ENCODE measurements at regions not wholly inside any gene's neighbourhood (a gene's known extent, or its start where the extent isn't known, plus 50 kb on each side); places are given as distances from the start of the nearest gene placed in this dataset.
"Not testable (repeated sequence)": the region's sequence is repeated elsewhere in the genome, so short reads cannot be mapped to it uniquely, and the experiment has no call there.

- no peak overlapping the region for H3K4me3 ChIP-seq
- DNase-seq (no peak), ATAC-seq (no peak)
- TF ChIP-seq, protein P1, sequence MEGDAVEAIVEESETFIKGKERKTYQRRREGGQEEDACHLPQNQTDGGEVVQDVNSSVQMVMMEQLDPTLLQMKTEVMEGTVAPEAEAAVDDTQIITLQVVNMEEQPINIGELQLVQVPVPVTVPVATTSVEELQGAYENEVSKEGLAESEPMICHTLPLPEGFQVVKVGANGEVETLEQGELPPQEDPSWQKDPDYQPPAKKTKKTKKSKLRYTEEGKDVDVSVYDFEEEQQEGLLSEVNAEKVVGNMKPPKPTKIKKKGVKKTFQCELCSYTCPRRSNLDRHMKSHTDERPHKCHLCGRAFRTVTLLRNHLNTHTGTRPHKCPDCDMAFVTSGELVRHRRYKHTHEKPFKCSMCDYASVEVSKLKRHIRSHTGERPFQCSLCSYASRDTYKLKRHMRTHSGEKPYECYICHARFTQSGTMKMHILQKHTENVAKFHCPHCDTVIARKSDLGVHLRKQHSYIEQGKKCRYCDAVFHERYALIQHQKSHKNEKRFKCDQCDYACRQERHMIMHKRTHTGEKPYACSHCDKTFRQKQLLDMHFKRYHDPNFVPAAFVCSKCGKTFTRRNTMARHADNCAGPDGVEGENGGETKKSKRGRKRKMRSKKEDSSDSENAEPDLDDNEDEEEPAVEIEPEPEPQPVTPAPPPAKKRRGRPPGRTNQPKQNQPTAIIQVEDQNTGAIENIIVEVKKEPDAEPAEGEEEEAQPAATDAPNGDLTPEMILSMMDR (IDR thresholded peaks at IDR 0.05), result no peak
- H3K4me1 ChIP-seq, result no peaks in the 10 kb centered on the region
- peaks cover 0 to 7% (median 0%) of the 10 kb centered on the region in 3 donors for H3K9me3 ChIP-seq
- H3K36me3 ChIP-seq (replicated peaks in 1 of 2; ENCODE audit: insufficient read depth in 1 of 2, low read depth in 2 of 2), result no peaks in the 10 kb centered on the region
- 43 to 48% methylated on average over 6 of the region's 6 CpGs for WGBS, 2 donors
- H3K27me3 ChIP-seq, result no peaks in the 10 kb centered on the region
- H3K27ac ChIP-seq, result no peak overlapping the region
- intact Hi-C loops (cut with DNase I), result no loop called here
Observed at GRCh38 chr20:39736434-39737327, 774.5 kb downstream of the DHX35 start.

GRCh38 chr20:39725513-39725912, 763.4 kb downstream of the DHX35 start:
- H3K4me3 ChIP-seq; DNase-seq; H3K36me3 ChIP-seq (replicated peaks in 1 of 2; ENCODE audit: insufficient read depth in 1 of 2, low read depth in 2 of 2); H3K27me3 ChIP-seq; H3K27ac ChIP-seq; H3K4me1 ChIP-seq; ATAC-seq; H3K9me3 ChIP-seq; intact Hi-C loops (cut with DNase I): not testable (repeated sequence)
- 81 to 87% methylated on average over 6 of the region's 6 CpGs for WGBS, 2 donors

- Histone ChIP-seq H3K36me3 (replicated peaks in 1 of 2; ENCODE audit: insufficient read depth in 1 of 2, low read depth in 2 of 2) (no peaks in the 10 kb centered on the region), H3K4me1 (no peaks in the 10 kb centered on the region), H3K4me3 (no peak overlapping the region), H3K27me3 (no peaks in the 10 kb centered on the region), H3K27ac (no peak overlapping the region), H3K9me3 (no peaks in the 10 kb centered on the region)
- no peak for ATAC-seq
- TF ChIP-seq POLR2A (IDR thresholded peaks at IDR 0.05), result no peak
- TF ChIP-seq, protein P1 (IDR thresholded peaks at IDR 0.05), result no peak
- intact Hi-C loops (cut with DNase I), result no loop called here
- no peak for DNase-seq
- WGBS, 2 donors, result 70 to 79% methylated on average over 2 of the region's 2 CpGs
Observed at GRCh38 chr20:39719293-39719692, 757.1 kb downstream of the DHX35 start.

DNA sequence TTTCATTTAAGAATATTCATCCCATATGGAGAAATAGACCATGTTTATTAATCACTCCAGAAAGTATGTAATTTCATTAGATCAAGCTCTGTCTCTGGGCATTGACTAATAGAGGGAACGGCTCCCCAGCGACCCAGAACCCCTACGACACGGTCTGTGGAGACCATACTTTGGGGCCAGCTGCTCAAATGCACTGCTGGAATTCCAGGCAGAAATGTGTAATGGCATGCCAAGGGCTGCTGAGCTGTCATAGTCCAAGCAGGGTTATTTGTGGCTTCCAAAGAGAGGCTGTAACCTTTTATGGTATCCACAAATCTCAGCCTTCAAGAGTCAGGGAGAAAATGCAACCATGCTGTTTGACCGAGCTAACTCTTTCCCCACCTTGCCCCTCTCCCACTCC, 755.8 kb downstream of the DHX35 start:
- intact Hi-C loops (cut with DNase I), result no loop called here

DNA sequence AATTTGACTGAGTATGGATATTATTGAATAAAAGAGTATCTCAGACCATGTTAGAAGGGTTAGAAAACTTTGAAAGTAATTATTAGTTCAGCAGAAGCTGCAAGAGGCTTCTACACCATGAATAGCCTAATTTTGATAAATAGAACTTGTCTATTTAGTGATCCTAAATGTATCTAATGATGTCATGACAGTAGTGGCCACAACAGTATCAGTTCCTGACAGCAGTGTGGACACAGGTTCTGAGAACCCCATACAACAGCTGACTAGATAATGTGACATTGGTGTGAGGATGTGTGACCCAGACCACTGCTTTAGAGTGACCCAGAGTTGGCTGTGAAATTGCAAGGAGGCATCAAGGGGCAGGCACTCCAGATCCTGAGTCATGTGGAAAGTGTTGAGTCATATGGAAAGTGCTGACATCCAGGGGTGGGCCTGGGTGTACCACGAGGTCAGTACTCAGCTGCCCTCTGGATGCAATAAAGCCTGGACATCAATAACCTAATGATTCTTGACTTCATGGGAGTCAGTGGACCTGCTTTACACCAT, 754.7 kb downstream of the DHX35 start:
- TF ChIP-seq, protein P1 (IDR thresholded peaks at IDR 0.05), result no peak
- TF ChIP-seq POLR2A (IDR thresholded peaks at IDR 0.05), result no peak
- H3K4me3 ChIP-seq, result no peak overlapping the region
- WGBS, 2 donors, result 56 to 83% methylated on average over 1 of the region's 1 CpG
- no peak overlapping the region for H3K27ac ChIP-seq
- no peaks in the 10 kb centered on the region for H3K27me3 ChIP-seq
- no peaks in the 10 kb centered on the region for H3K36me3 ChIP-seq (replicated peaks in 1 of 2; ENCODE audit: insufficient read depth in 1 of 2, low read depth in 2 of 2)
- no peak for DNase-seq
- no peaks in the 10 kb centered on the region for H3K9me3 ChIP-seq
- H3K4me1 ChIP-seq, result no peaks in the 10 kb centered on the region
- intact Hi-C loops (cut with DNase I), result no loop called here
- ATAC-seq, result no peak

More for the DNA sequence above, 755.8 kb downstream of the DHX35 start:
- H3K27me3 ChIP-seq, result no peaks in the 10 kb centered on the region
- no peak overlapping the region for H3K4me3 ChIP-seq
- no peaks in the 10 kb centered on the region for H3K9me3 ChIP-seq
- H3K4me1 ChIP-seq, result no peaks in the 10 kb centered on the region
- no peaks in the 10 kb centered on the region for H3K36me3 ChIP-seq (replicated peaks in 1 of 2; ENCODE audit: insufficient read depth in 1 of 2, low read depth in 2 of 2)
- WGBS, 2 donors, result 79% methylated on average over 5 of the region's 5 CpGs
- DNase-seq (no peak), ATAC-seq (no peak)
- no peak overlapping the region for H3K27ac ChIP-seq
- TF ChIP-seq, protein P1 (IDR thresholded peaks at IDR 0.05), result no peak
- TF ChIP-seq POLR2A (IDR thresholded peaks at IDR 0.05), result no peak

Data from body of pancreas (tissue), 4 donors.